HepG2 (cell line): ENCODE measurements at regions not wholly inside any gene's neighbourhood (a gene's known extent, or its start where the extent isn't known, plus 50 kb on each side); places are given as distances from the start of the nearest gene placed in this dataset.
A peak's percentile ranks its signal among the peaks of the same experiment; 100 is the strongest.

Experiments used
- ATAC-seq: fragments of 200-7000 bp; cut with Tn5 transposase; 3 replicates; pipeline ENCODE4 v1.9.1; 2020; ENCODE audit warnings: mild to moderate bottlenecking, moderate library complexity
- BruUV-seq: library from RNA; stranded (reverse); fragments of 400-500 nt; replicated peaks from 2 replicates; lab custom pipeline; 2021; lab: Mats Ljungman, UMichigan
- CTCF ChIA-PET: fragments of 300-600 bp; formaldehyde crosslinking; extraction: SDS; loops from one replicate; lab custom pipeline; 2021; ENCODE audit warnings: low total read pairs, inconsistent platforms, low intra/inter-chr PET ratio; lab: Yijun Ruan, JAX
- POLR2A ChIA-PET: fragments of 350-600 bp; sonication (Branson Sonifier 250); formaldehyde crosslinking; loops from one replicate; lab custom pipeline; 2020; ENCODE audit warnings: antibody characterized with exemption, inconsistent platforms; lab: Yijun Ruan, JAX
- DNase-seq: peaks from one replicate; pipeline ENCODE4 v3.0.0-alpha.2; 2015; ENCODE audit warnings: low spot score
- FAIRE-seq: peaks from 3 replicates; lab custom pipeline; 2011; peaks lifted over from hg19 to GRCh38; lab: Jason Lieb, UNC
- H2AFZ ChIP-seq: one replicate; pipeline ENCODE4 v1.6.1; 2011; ENCODE audit warnings: low read length, inconsistent platforms
- H3K27ac ChIP-seq: fragments of 300-600 bp; 3 replicates; pipeline ENCODE4 v1.8.0; 2011; ENCODE audit warnings: mixed run types, mild to moderate bottlenecking, mixed read lengths, low read length, inconsistent platforms; ENCODE audit not compliant: insufficient read depth; ENCODE audit errors: extremely low read length
- H3K27me3 ChIP-seq, 2 experiments: fragments of 200-600 bp in 1 of 2; 2 replicates in 1 of 2; 3 replicates in 1 of 2; pipeline versions ENCODE4 v1.6.0 to v1.8.0; 2011; ENCODE audit warnings: low read length in 2 of 2, mild to moderate bottlenecking in 2 of 2, moderate library complexity in 2 of 2, inconsistent platforms in 1 of 2; ENCODE audit not compliant: insufficient read depth in 2 of 2, control insufficient read depth in 1 of 2
- H3K36me3 ChIP-seq, 2 experiments: fragments of 200-600 bp in 1 of 2; replicated peaks in 1 of 2; 2 replicates in 1 of 2; 3 replicates in 1 of 2; pipeline versions ENCODE4 v1.5.1 to v1.8.0; 2011; ENCODE audit warnings: low read length in 2 of 2, inconsistent platforms in 1 of 2; ENCODE audit not compliant: insufficient read depth in 2 of 2, control insufficient read depth in 1 of 2
- H3K4me1 ChIP-seq: 2 replicates; pipeline ENCODE4 v1.5.1; 2012; ENCODE audit warnings: low read length, inconsistent platforms; ENCODE audit not compliant: insufficient read depth
- H3K4me2 ChIP-seq: 2 replicates; pipeline ENCODE4 v1.6.0; 2011; ENCODE audit warnings: low read depth, low read length, inconsistent platforms
- H3K4me3 ChIP-seq, 3 experiments: fragments of 200-600 bp in 1 of 3; sonication (generic), shearing (Covaris generic) in 1 of 3; replicated peaks in 1 of 3; 2 replicates each; pipeline ENCODE4 v1.5.1; 2011 to 2016; ENCODE audit warnings: low read length in 3 of 3, inconsistent platforms in 2 of 3, low read depth in 2 of 3, mild to moderate bottlenecking in 2 of 3, control low read depth in 1 of 3, mixed read lengths in 1 of 3; ENCODE audit not compliant: insufficient read depth in 1 of 3
- H3K79me2 ChIP-seq: one replicate; pipeline ENCODE4 v1.6.1; 2011; ENCODE audit warnings: low read length, inconsistent platforms; ENCODE audit not compliant: insufficient read depth
- H3K9ac ChIP-seq: 2 replicates; pipeline ENCODE4 v1.6.0; 2011; ENCODE audit warnings: mild to moderate bottlenecking, low read depth, low read length, inconsistent platforms; ENCODE audit not compliant: insufficient read depth
- H3K9me3 ChIP-seq: 2 replicates; pipeline ENCODE4 v1.5.1; 2012; ENCODE audit warnings: mild to moderate bottlenecking, low read length
- H4K20me1 ChIP-seq: 2 replicates; pipeline ENCODE4 v1.6.0; 2011; ENCODE audit warnings: inconsistent platforms, mild to moderate bottlenecking, low read length, moderate library complexity; ENCODE audit not compliant: insufficient read depth
- ZNF333 ChIP-seq: sonication (generic); formaldehyde crosslinking; IDR thresholded peaks from 2 replicates; pipeline ENCODE4 v1.4.0; 2020; ENCODE audit warnings: mild to moderate bottlenecking, missing genetic modification reagents, borderline replicate concordance
- ZNF557 ChIP-seq: sonication (generic); formaldehyde crosslinking; IDR thresholded peaks from 2 replicates; pipeline ENCODE4 v1.4.0; 2020; ENCODE audit warnings: missing genetic modification reagents
- WGBS: methylation state at CpG from one replicate; pipeline ENCODE4 v1.1.6; 2017; ENCODE audit warnings: low lambda C conversion rate; 5-methylcytosine and 5-hydroxymethylcytosine counted together
- in situ Hi-C: cut with HindIII; loops from 2 replicates; pipeline ENCODE4 v1.10.0; 2017; ENCODE audit warnings: low pct_unique_long_range_greater_than_20kb; ENCODE audit not compliant: extremely low pct_ligation_motif_present
- intact Hi-C: fragments of 100-400 bp; cut with micrococcal nuclease; formaldehyde crosslinking; loops from one replicate; pipeline ENCODE4 v1.10.0; 2022; ENCODE audit not compliant: unreplicated experiment
- TF ChIP-seq, protein P1 (sequence below), 2 experiments: fragments of 450-650 bp in 1 of 2; sonication (generic) in 1 of 2; formaldehyde crosslinking; IDR thresholded peaks; 2 replicates each; pipeline versions ENCODE4 v1.5.0 to v1.8.0; 2020 to 2022; ENCODE audit warnings: mild to moderate bottlenecking in 1 of 2, missing genetic modification reagents in 1 of 2

DNA sequence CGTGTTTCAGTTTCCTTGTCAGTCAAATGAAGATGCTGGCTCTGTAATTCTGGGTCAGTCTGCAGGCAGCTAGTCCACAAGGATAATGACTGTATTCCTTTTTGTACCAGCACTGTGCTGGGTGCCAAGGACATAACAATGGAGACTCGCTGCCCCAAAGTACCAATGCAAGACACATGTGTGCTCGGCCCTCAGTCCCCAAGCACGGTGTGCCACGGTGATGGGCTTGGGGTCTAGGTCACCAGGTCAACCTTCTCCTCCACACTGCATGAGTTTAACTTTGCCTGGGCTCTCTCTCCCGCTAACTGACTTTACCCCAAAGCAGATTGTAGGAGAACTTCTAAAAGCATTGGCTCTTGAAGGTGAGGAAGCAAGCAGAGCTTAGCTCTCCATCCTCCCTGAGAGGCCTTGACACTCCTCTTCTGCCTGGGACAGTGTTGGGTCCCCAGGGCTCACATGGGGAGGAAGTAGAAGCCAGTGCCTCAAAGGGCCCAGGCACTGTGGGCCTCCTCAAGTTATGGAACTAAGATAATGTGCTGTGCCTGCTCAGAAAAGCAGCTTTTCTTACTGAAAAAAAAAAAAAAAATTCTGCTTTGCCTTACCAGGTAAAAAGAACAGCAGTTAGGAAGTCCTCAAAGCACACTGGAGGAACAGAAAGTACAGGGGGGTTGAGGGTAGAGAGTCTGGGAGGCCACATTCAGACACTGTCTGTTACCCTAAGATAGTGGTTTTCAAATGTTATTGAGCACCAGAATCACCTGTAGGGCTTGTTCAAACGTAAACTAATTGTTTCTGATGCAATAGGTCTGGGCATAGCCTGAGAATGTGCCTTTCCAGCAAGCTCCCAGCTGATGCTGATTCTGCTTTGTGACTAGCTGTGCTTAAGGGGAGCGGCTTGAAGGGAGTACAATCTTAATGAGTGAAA is 276.4 kb upstream of the CXCR4 start:
- no peak overlapping the region for H3K9ac ChIP-seq
- no peak for DNase-seq
- H3K36me3 ChIP-seq: no peaks in the 10 kb centered on the region
- intact Hi-C loops: no loop called here
- no TSS peak for BruUV-seq
- H3K27ac ChIP-seq: no peak overlapping the region
- no peaks in the 10 kb centered on the region for H3K79me2 ChIP-seq
- ChIA-PET POLR2A (no interaction called here), CTCF (no interaction called here)
- WGBS: 8% methylated on average over 8 of the region's 8 CpGs
- TF ChIP-seq, protein P1, sequence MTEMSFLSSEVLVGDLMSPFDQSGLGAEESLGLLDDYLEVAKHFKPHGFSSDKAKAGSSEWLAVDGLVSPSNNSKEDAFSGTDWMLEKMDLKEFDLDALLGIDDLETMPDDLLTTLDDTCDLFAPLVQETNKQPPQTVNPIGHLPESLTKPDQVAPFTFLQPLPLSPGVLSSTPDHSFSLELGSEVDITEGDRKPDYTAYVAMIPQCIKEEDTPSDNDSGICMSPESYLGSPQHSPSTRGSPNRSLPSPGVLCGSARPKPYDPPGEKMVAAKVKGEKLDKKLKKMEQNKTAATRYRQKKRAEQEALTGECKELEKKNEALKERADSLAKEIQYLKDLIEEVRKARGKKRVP (CRISPR knock-in tag; IDR thresholded peaks at IDR 0.05): 0 out of 4 replicates have a peak, but pooled peaks of 1 of the 2 experiments have one; percentile 34
- TF ChIP-seq ZNF557: no peak
- no peak overlapping the region for H3K4me3 ChIP-seq
- peaks cover 0 to 10% of the 10 kb centered on the region in 2 experiments; a peak in 1 of 5 replicates for H3K27me3 ChIP-seq
- no peak for ATAC-seq
- in situ Hi-C loops: no loop called here
- no peak for FAIRE-seq
- H2AFZ ChIP-seq: no peak overlapping the region
- H4K20me1 ChIP-seq: no peaks in the 10 kb centered on the region
- H3K9me3 ChIP-seq: no peaks in the 10 kb centered on the region
- H3K4me2 ChIP-seq: no peak overlapping the region
- H3K4me1 ChIP-seq: no peaks in the 10 kb centered on the region

DNA sequence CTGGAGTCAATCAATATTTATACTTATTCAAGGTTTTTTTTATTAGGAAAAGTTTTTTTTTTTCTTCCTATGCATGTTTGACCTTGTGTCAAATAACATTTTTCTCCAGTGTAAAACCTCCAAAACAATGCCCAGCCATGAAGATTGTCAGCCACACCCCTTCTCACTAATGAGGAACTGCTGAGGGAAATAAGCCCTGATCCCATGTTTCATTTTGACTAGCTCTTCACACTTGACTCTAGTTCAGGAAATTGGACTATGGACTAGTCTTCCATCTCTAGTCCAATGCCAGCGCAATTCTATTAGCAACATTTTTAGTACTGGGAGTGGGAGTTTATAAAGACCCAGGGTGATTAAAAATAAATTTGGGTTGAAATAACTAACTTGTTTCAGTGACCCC is 275.6 kb upstream of the CXCR4 start:
- Histone ChIP-seq H3K79me2 (no peaks in the 10 kb centered on the region), H3K4me2 (no peak overlapping the region), H3K36me3 (no peaks in the 10 kb centered on the region), H4K20me1 (no peaks in the 10 kb centered on the region), H3K27me3 (peaks cover 0 to 10% of the 10 kb centered on the region in 2 experiments; a peak in 1 of 5 replicates), H3K9me3 (no peaks in the 10 kb centered on the region), H3K4me3 (no peak overlapping the region), H3K4me1 (no peaks in the 10 kb centered on the region), H3K9ac (no peak overlapping the region), H2AFZ (no peak overlapping the region), H3K27ac (no peak overlapping the region)
- DNase-seq (no peak), FAIRE-seq (no peak), ATAC-seq (no peak)
- intact Hi-C loops: no loop called here
- no peak for TF ChIP-seq ZNF333 (CRISPR knock-in tag)
- in situ Hi-C loops: no loop called here
- no TSS peak for BruUV-seq
- ChIA-PET CTCF (no interaction called here), POLR2A (no interaction called here)
- 46% methylated on average over 1 of the region's 1 CpG for WGBS
